ENCODE measurements at regions not wholly inside any gene's neighbourhood (a gene's known extent, or its start where the extent isn't known, plus 50 kb on each side); places are given as distances from the start of the nearest gene placed in this dataset.

- Histone ChIP-seq H2BK12ac (ENCODE audit: low read length) (no peak overlapping the region), H3K9me3 (ENCODE audit: insufficient read depth, low read depth, low read length) (peaks cover 2% of the 10 kb centered on the region), H2BK5ac (ENCODE audit: low read depth, low read length, poor library complexity) (no peak overlapping the region), H3K23ac (ENCODE audit: low read length) (no peak overlapping the region), H3K27me3 (ENCODE audit: insufficient read depth, low read length) (no peaks in the 10 kb centered on the region), H3K79me1 (ENCODE audit: low read length) (no peaks in the 10 kb centered on the region), H3K9ac (ENCODE audit: low read length) (no peak overlapping the region), H3K14ac (ENCODE audit: low read length) (no peak overlapping the region), H3K27ac (ENCODE audit: low read depth, low read length) (no peak overlapping the region), H3K4ac (ENCODE audit: low read depth, low read length) (no peak overlapping the region), H4K8ac (ENCODE audit: low read depth, low read length) (no peak overlapping the region), H2AFZ (ENCODE audit: insufficient read depth, low read length, poor library complexity) (no peak overlapping the region), H3K79me2 (ENCODE audit: control insufficient read depth, insufficient read depth, low read length, poor library complexity) (no peaks in the 10 kb centered on the region), H4K91ac (ENCODE audit: low read depth, low read length) (no peak overlapping the region), H3K4me3 (ENCODE audit: low read depth, low read length) (no peak overlapping the region), H3K4me1 (ENCODE audit: control insufficient read depth in 1 of 2, insufficient read depth in 2 of 2, low read length in 2 of 2) (no peaks in the 10 kb centered on the region), H2BK120ac (ENCODE audit: insufficient read depth, low read length, poor library complexity) (no peak overlapping the region), H3K18ac (ENCODE audit: low read length) (no peak overlapping the region), H2AK5ac (ENCODE audit: low read length) (no peak overlapping the region), H3K36me3 (ENCODE audit: control insufficient read depth in 1 of 2, insufficient read depth in 2 of 2, low read length in 2 of 2) (no peaks in the 10 kb centered on the region), H4K12ac (ENCODE audit: low read depth, low read length) (no peak overlapping the region), H3K4me2 (ENCODE audit: low read length) (no peak overlapping the region)
- DNase-seq, result no peak
- WGBS (ENCODE audit: extremely low coverage, insufficient coverage, insufficient read length), result no CpG with 5 or more reads among the region's 3 CpGs
Measured at GRCh38 chr13:23018143-23018542, 162.6 kb upstream of the SGCG start.

GRCh38 chr13:23020246-23020843 lies 160.4 kb upstream of the SGCG start:
- peaks cover 2% of the 10 kb centered on the region for H3K9me3 ChIP-seq (ENCODE audit: insufficient read depth, low read depth, low read length)
- no peak overlapping the region for H3K14ac ChIP-seq (ENCODE audit: low read length)

GRCh38 chr13:23021906-23022305 lies 158.9 kb upstream of the SGCG start:
- Histone ChIP-seq H3K79me1 (ENCODE audit: low read length) (no peaks in the 10 kb centered on the region), H4K8ac (ENCODE audit: low read depth, low read length) (no peak overlapping the region), H3K79me2 (ENCODE audit: control insufficient read depth, insufficient read depth, low read length, poor library complexity) (no peaks in the 10 kb centered on the region), H4K12ac (ENCODE audit: low read depth, low read length) (no peak overlapping the region), H3K9me3 (ENCODE audit: insufficient read depth, low read depth, low read length) (peaks cover 2% of the 10 kb centered on the region), H3K4me3 (ENCODE audit: low read depth, low read length) (no peak overlapping the region), H3K27ac (ENCODE audit: low read depth, low read length) (no peak overlapping the region), H2BK5ac (ENCODE audit: low read depth, low read length, poor library complexity) (no peak overlapping the region), H2AK5ac (ENCODE audit: low read length) (no peak overlapping the region), H2BK12ac (ENCODE audit: low read length) (no peak overlapping the region), H3K4ac (ENCODE audit: low read depth, low read length) (no peak overlapping the region), H2BK120ac (ENCODE audit: insufficient read depth, low read length, poor library complexity) (no peak overlapping the region), H3K9ac (ENCODE audit: low read length) (no peak overlapping the region), H2AFZ (ENCODE audit: insufficient read depth, low read length, poor library complexity) (no peak overlapping the region), H3K23ac (ENCODE audit: low read length) (no peak overlapping the region), H3K36me3 (ENCODE audit: control insufficient read depth in 1 of 2, insufficient read depth in 2 of 2, low read length in 2 of 2) (no peaks in the 10 kb centered on the region), H3K4me1 (ENCODE audit: control insufficient read depth in 1 of 2, insufficient read depth in 2 of 2, low read length in 2 of 2) (no peaks in the 10 kb centered on the region), H3K18ac (ENCODE audit: low read length) (no peak overlapping the region), H3K14ac (ENCODE audit: low read length) (no peak overlapping the region), H4K91ac (ENCODE audit: low read depth, low read length) (no peak overlapping the region), H3K4me2 (ENCODE audit: low read length) (no peak overlapping the region), H3K27me3 (ENCODE audit: insufficient read depth, low read length) (no peaks in the 10 kb centered on the region)
- WGBS (ENCODE audit: extremely low coverage, insufficient coverage, insufficient read length), result no CpG with 5 or more reads among the region's 5 CpGs
- DNase-seq, result no peak

More at GRCh38 chr13:23020246-23020843, 160.4 kb upstream of the SGCG start:
- Histone ChIP-seq H4K91ac (ENCODE audit: low read depth, low read length) (no peak overlapping the region), H2AK5ac (ENCODE audit: low read length) (no peak overlapping the region), H3K18ac (ENCODE audit: low read length) (no peak overlapping the region), H3K36me3 (ENCODE audit: control insufficient read depth in 1 of 2, insufficient read depth in 2 of 2, low read length in 2 of 2) (no peaks in the 10 kb centered on the region), H3K4me3 (ENCODE audit: low read depth, low read length) (no peak overlapping the region), H3K4ac (ENCODE audit: low read depth, low read length) (no peak overlapping the region), H3K79me1 (ENCODE audit: low read length) (no peaks in the 10 kb centered on the region), H2BK120ac (ENCODE audit: insufficient read depth, low read length, poor library complexity) (no peak overlapping the region), H3K23ac (ENCODE audit: low read length) (no peak overlapping the region), H2AFZ (ENCODE audit: insufficient read depth, low read length, poor library complexity) (no peak overlapping the region), H2BK5ac (ENCODE audit: low read depth, low read length, poor library complexity) (no peak overlapping the region), H4K8ac (ENCODE audit: low read depth, low read length) (no peak overlapping the region), H2BK12ac (ENCODE audit: low read length) (no peak overlapping the region), H3K27ac (ENCODE audit: low read depth, low read length) (no peak overlapping the region), H3K79me2 (ENCODE audit: control insufficient read depth, insufficient read depth, low read length, poor library complexity) (no peaks in the 10 kb centered on the region), H3K4me2 (ENCODE audit: low read length) (no peak overlapping the region), H3K9ac (ENCODE audit: low read length) (no peak overlapping the region), H4K12ac (ENCODE audit: low read depth, low read length) (no peak overlapping the region), H3K27me3 (ENCODE audit: insufficient read depth, low read length) (no peaks in the 10 kb centered on the region), H3K4me1 (ENCODE audit: control insufficient read depth in 1 of 2, insufficient read depth in 2 of 2, low read length in 2 of 2) (no peaks in the 10 kb centered on the region)
- peak; percentile 56 to 80 for DNase-seq
- no CpG with 5 or more reads among the region's 5 CpGs for WGBS (ENCODE audit: extremely low coverage, insufficient coverage, insufficient read length)

DNA sequence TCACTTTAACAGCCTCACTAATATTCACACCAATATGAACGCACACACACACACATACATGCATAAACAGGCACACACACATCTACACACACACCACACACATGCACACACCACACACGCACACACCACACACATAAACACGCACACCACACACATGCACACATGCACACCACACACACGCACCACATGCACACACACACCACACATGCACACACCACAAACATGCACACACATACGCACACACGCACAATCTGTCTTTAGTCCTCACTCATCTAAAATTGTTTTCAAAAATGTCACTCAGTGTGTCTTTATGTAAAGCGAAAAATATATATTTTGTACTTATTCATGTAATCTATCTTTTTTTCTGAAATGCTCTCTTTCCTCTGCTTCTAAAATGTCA lies 158.1 kb upstream of the SGCG start:
- no peaks in the 10 kb centered on the region for H3K27me3 ChIP-seq (ENCODE audit: insufficient read depth, low read length)
- no peak overlapping the region for H3K9ac ChIP-seq (ENCODE audit: low read length)
- H2BK120ac ChIP-seq (ENCODE audit: insufficient read depth, low read length, poor library complexity), result no peak overlapping the region
- H2AK5ac ChIP-seq (ENCODE audit: low read length), result no peak overlapping the region
- H4K91ac ChIP-seq (ENCODE audit: low read depth, low read length), result no peak overlapping the region
- no CpG with 5 or more reads among the region's 7 CpGs for WGBS (ENCODE audit: extremely low coverage, insufficient coverage, insufficient read length)
- peak overlapping the region; percentile 54 for H3K4me3 ChIP-seq (ENCODE audit: low read depth, low read length)
- H3K79me1 ChIP-seq (ENCODE audit: low read length), result no peaks in the 10 kb centered on the region
- no peak overlapping the region for H3K18ac ChIP-seq (ENCODE audit: low read length)
- no peak overlapping the region for H3K27ac ChIP-seq (ENCODE audit: low read depth, low read length)
- H3K14ac ChIP-seq (ENCODE audit: low read length), result no peak overlapping the region
- no peaks in the 10 kb centered on the region for H3K36me3 ChIP-seq (ENCODE audit: control insufficient read depth in 1 of 2, insufficient read depth in 2 of 2, low read length in 2 of 2)
- peaks cover 2% of the 10 kb centered on the region for H3K9me3 ChIP-seq (ENCODE audit: insufficient read depth, low read depth, low read length)
- H3K23ac ChIP-seq (ENCODE audit: low read length), result peak overlapping the region; percentile 59
- no peak overlapping the region for H4K8ac ChIP-seq (ENCODE audit: low read depth, low read length)
- H2BK5ac ChIP-seq (ENCODE audit: low read depth, low read length, poor library complexity), result no peak overlapping the region
- H3K4me2 ChIP-seq (ENCODE audit: low read length), result no peak overlapping the region
- H2BK12ac ChIP-seq (ENCODE audit: low read length), result no peak overlapping the region
- no peaks in the 10 kb centered on the region for H3K79me2 ChIP-seq (ENCODE audit: control insufficient read depth, insufficient read depth, low read length, poor library complexity)
- H3K4me1 ChIP-seq (ENCODE audit: control insufficient read depth in 1 of 2, insufficient read depth in 2 of 2, low read length in 2 of 2), result no peaks in the 10 kb centered on the region
- no peak overlapping the region for H3K4ac ChIP-seq (ENCODE audit: low read depth, low read length)
- no peak for DNase-seq
- no peak overlapping the region for H2AFZ ChIP-seq (ENCODE audit: insufficient read depth, low read length, poor library complexity)
- no peak overlapping the region for H4K12ac ChIP-seq (ENCODE audit: low read depth, low read length)
